ENCODE measurements at regions not wholly inside any gene's neighbourhood (a gene's known extent, or its start where the extent isn't known, plus 50 kb on each side); places are given as distances from the start of the nearest gene placed in this dataset.

DNA sequence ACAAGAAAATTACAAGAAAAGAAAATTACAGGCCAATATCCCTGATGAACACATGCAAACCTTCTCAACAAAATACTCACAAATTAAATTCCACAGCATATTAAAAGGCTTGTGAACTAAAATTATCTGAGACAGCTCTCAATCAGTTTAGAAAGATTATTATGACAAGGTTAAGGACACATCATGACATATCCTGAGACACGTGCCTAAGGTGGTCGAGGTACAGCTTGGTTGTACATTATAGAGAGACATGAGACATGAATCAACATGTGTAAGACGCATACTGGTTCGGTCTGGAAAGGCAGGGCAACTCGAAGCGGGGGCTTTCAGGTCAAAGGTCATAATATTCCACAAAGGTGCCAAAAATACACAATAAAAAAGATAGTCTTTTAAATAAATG is 598.3 kb upstream of the REG3G start:
- Histone ChIP-seq H3K9ac (ENCODE audit: low read depth in 1 of 3, low read length in 3 of 3) (no peak overlapping the region), H3K36me3 (ENCODE audit: control insufficient read depth in 3 of 3, insufficient read depth in 3 of 3, low read length in 3 of 3) (no peaks in the 10 kb centered on the region), H3K9me3 (ENCODE audit: control insufficient read depth in 3 of 3, low read length in 3 of 3) (no peaks in the 10 kb centered on the region), H3K4me3 (ENCODE audit: low read length in 3 of 3) (no peak overlapping the region), H3K4me1 (ENCODE audit: control insufficient read depth in 3 of 3, insufficient read depth in 3 of 3, low read length in 3 of 3) (no peaks in the 10 kb centered on the region), H3K27me3 (ENCODE audit: control insufficient read depth in 3 of 3, insufficient read depth in 3 of 3, low read length in 3 of 3) (no peaks in the 10 kb centered on the region), H3K27ac (ENCODE audit: low read depth, low read length) (no peak overlapping the region)

DNA sequence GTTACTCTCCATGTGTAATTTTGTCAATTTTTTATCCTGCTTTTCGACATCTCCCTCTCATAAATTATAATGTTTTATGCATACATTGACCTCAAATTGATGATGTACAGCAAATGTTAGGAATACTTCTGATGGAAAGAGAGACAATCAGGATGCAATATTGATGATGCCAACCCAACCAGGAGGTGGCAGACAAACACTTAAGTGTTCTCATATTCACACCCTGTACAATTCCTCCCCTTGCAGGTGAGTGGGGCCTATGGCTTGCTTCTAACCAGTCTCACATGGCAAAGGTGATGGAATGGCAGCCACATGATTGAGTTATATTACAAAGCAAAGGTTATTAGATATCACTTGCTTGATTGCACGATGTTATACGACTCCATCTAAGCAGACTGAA is 594.3 kb upstream of the REG3G start:
- no peaks in the 10 kb centered on the region for H3K27me3 ChIP-seq (ENCODE audit: control insufficient read depth in 3 of 3, insufficient read depth in 3 of 3, low read length in 3 of 3)
- H3K27ac ChIP-seq (ENCODE audit: low read depth, low read length): no peak overlapping the region
- H3K9ac ChIP-seq (ENCODE audit: low read depth in 1 of 3, low read length in 3 of 3): no peak overlapping the region
- H3K9me3 ChIP-seq (ENCODE audit: control insufficient read depth in 3 of 3, low read length in 3 of 3): no peaks in the 10 kb centered on the region
- H3K36me3 ChIP-seq (ENCODE audit: control insufficient read depth in 3 of 3, insufficient read depth in 3 of 3, low read length in 3 of 3): no peaks in the 10 kb centered on the region
- H3K4me3 ChIP-seq (ENCODE audit: low read length in 3 of 3): no peak overlapping the region
- H3K4me1 ChIP-seq (ENCODE audit: control insufficient read depth in 3 of 3, insufficient read depth in 3 of 3, low read length in 3 of 3): no peaks in the 10 kb centered on the region

DNA sequence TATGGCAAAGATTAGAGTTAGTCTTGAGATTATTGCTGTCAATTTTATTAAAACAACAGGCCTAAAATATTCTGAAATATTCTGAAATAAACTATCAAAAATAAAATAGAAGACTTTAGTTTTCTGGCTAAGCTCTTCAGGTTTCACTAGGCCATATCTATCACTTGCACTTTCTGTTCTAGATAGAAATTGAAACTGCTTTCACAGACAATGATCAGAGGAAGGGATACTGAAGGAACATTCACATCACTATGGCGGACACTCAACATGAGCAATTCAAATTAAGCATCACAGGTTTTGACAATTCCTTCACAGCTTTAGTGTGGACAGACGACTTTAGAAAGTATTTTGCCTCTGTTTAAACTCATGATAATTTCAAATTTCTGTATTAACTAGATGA is 586.4 kb upstream of the REG3G start:
- H3K9ac ChIP-seq (ENCODE audit: low read depth in 1 of 3, low read length in 3 of 3): no peak overlapping the region
- no peaks in the 10 kb centered on the region for H3K27me3 ChIP-seq (ENCODE audit: control insufficient read depth in 3 of 3, insufficient read depth in 3 of 3, low read length in 3 of 3)
- H3K9me3 ChIP-seq (ENCODE audit: control insufficient read depth in 3 of 3, low read length in 3 of 3): no peaks in the 10 kb centered on the region
- no peak overlapping the region for H3K27ac ChIP-seq (ENCODE audit: low read depth, low read length)
- H3K4me1 ChIP-seq (ENCODE audit: control insufficient read depth in 3 of 3, insufficient read depth in 3 of 3, low read length in 3 of 3): no peaks in the 10 kb centered on the region
- no peaks in the 10 kb centered on the region for H3K36me3 ChIP-seq (ENCODE audit: control insufficient read depth in 3 of 3, insufficient read depth in 3 of 3, low read length in 3 of 3)
- no peak overlapping the region for H3K4me3 ChIP-seq (ENCODE audit: low read length in 3 of 3)

DNA sequence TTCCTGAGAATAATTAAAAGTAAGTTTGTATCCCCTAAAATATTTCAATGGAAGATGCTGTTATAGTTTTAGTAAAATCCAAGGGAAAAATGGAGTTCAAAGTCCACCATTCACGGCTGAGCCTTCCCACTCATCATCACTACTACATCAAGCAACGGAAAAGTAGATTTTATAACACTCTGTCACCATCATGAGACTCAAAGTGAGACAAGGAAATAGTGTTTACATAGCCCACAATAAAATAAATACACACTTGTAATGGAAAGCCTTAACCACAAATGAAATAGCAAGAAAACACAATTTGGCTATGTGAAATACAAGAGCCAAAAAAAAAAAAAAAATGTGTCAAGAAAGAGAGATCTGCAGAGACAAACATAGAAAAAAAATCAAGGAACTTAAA is 569.9 kb upstream of the REG3G start:
- Histone ChIP-seq H3K27ac (ENCODE audit: low read depth, low read length) (no peak overlapping the region), H3K9me3 (ENCODE audit: control insufficient read depth in 3 of 3, low read length in 3 of 3) (no peaks in the 10 kb centered on the region), H3K4me3 (ENCODE audit: low read length in 3 of 3) (no peak overlapping the region), H3K9ac (ENCODE audit: low read depth in 1 of 3, low read length in 3 of 3) (no peak overlapping the region), H3K4me1 (ENCODE audit: control insufficient read depth in 3 of 3, insufficient read depth in 3 of 3, low read length in 3 of 3) (no peaks in the 10 kb centered on the region), H3K36me3 (ENCODE audit: control insufficient read depth in 3 of 3, insufficient read depth in 3 of 3, low read length in 3 of 3) (no peaks in the 10 kb centered on the region), H3K27me3 (ENCODE audit: control insufficient read depth in 3 of 3, insufficient read depth in 3 of 3, low read length in 3 of 3) (no peaks in the 10 kb centered on the region)

DNA sequence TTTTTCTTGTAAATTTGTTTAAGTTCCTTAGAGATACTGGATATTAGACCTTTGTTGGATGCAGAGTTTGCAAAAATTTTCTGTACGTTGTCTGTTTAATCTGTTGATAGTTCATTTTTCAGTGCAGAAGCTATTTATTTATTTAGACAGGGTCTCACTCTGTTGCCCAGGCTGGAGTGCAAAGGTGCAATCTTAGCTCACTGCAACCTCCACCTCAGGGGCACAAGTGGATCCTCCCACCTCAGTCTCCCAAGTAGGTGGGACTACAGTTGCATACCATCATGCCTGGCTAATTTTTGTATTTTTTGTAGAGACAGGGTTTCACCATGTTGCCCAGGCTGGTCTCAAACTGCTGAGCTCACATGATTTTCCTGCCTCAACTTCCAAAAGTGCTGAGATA is 568.2 kb upstream of the REG3G start:
- Histone ChIP-seq H3K27ac (ENCODE audit: low read depth, low read length) (no peak overlapping the region), H3K27me3 (ENCODE audit: control insufficient read depth in 3 of 3, insufficient read depth in 3 of 3, low read length in 3 of 3) (no peaks in the 10 kb centered on the region), H3K9ac (ENCODE audit: low read depth in 1 of 3, low read length in 3 of 3) (no peak overlapping the region), H3K9me3 (ENCODE audit: control insufficient read depth in 3 of 3, low read length in 3 of 3) (no peaks in the 10 kb centered on the region), H3K4me1 (ENCODE audit: control insufficient read depth in 3 of 3, insufficient read depth in 3 of 3, low read length in 3 of 3) (no peaks in the 10 kb centered on the region), H3K4me3 (ENCODE audit: low read length in 3 of 3) (no peak overlapping the region), H3K36me3 (ENCODE audit: control insufficient read depth in 3 of 3, insufficient read depth in 3 of 3, low read length in 3 of 3) (no peaks in the 10 kb centered on the region)

DNA sequence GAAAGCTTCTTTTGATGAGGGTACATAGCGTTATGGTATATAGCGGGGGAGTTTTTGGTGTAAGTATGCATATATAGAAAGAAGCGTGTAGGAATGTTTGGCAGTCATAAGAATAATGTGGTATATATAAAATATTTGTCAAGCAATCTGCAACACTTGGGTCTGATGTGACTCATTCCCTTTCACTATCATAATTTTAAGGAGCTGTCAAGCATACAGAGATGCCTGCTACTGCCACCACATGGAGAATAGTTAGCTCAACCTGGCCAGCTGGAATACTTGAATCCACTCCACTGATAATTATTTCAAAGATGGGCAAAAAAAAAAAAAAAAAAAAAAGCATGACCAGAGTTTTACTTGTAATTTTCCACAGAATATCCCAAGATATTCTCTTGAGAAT is 559.8 kb upstream of the REG3G start:
- H3K9me3 ChIP-seq (ENCODE audit: control insufficient read depth in 3 of 3, low read length in 3 of 3): no peaks in the 10 kb centered on the region
- no peak overlapping the region for H3K4me3 ChIP-seq (ENCODE audit: low read length in 3 of 3)
- H3K36me3 ChIP-seq (ENCODE audit: control insufficient read depth in 3 of 3, insufficient read depth in 3 of 3, low read length in 3 of 3): no peaks in the 10 kb centered on the region
- no peak overlapping the region for H3K27ac ChIP-seq (ENCODE audit: low read depth, low read length)
- no peaks in the 10 kb centered on the region for H3K27me3 ChIP-seq (ENCODE audit: control insufficient read depth in 3 of 3, insufficient read depth in 3 of 3, low read length in 3 of 3)
- H3K4me1 ChIP-seq (ENCODE audit: control insufficient read depth in 3 of 3, insufficient read depth in 3 of 3, low read length in 3 of 3): no peaks in the 10 kb centered on the region
- H3K9ac ChIP-seq (ENCODE audit: low read depth in 1 of 3, low read length in 3 of 3): no peak overlapping the region

DNA sequence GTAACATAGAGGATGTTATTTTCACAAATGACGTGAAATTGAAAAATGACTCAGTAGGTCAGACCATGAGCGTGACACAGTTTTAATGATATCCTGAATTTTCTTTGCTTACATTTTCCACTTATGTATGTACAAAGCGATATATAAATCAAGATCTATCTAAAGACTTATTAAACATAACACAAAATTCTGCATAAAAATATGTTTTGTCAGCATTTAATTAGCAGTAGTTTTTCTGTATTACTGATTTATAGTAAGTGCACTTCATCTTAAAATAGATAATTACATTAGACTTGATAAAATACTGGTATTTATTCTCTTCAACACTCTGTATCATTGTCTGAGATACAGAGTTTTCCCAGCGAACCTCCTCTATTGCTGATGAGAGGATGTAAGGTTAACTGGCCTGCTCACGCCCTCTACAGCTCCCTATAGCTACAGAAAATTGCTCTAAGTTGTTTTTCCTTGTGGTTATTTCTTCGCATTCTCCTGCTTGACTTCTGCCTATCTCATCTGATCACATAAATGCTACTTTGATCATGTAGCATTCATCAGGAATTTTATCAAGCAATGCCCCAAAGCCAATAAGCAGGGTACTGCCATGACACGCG is 548.8 kb upstream of the REG3G start:
- no peaks in the 10 kb centered on the region for H3K4me1 ChIP-seq (ENCODE audit: control insufficient read depth in 3 of 3, insufficient read depth in 3 of 3, low read length in 3 of 3)
- H3K36me3 ChIP-seq (ENCODE audit: control insufficient read depth in 3 of 3, insufficient read depth in 3 of 3, low read length in 3 of 3): no peaks in the 10 kb centered on the region
- no peaks in the 10 kb centered on the region for H3K27me3 ChIP-seq (ENCODE audit: control insufficient read depth in 3 of 3, insufficient read depth in 3 of 3, low read length in 3 of 3)
- H3K4me3 ChIP-seq (ENCODE audit: low read length in 3 of 3): no peak overlapping the region
- H3K9me3 ChIP-seq (ENCODE audit: control insufficient read depth in 3 of 3, low read length in 3 of 3): no peaks in the 10 kb centered on the region
- H3K9ac ChIP-seq (ENCODE audit: low read depth in 1 of 3, low read length in 3 of 3): no peak overlapping the region
- H3K27ac ChIP-seq (ENCODE audit: low read depth, low read length): no peak overlapping the region

DNA sequence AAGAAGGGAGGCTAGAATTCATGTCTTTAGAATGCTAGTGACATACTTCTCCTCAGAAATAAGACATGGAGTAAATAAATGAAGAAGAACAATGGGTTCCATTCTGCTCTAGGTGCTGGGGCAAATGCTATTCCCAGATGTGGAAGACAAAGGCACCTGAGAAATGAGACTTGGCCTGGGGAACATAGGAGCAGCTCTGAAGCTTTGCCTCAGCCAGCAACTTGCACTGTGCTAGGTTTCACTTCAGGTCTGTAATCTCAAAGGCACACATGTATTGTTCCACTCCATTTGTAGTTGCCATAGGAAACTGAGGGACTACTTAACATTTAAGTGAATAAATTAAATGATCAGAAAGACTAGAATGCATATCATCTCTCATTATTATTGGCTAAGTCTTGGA is 538.9 kb upstream of the REG3G start:
- no peaks in the 10 kb centered on the region for H3K4me1 ChIP-seq (ENCODE audit: control insufficient read depth in 3 of 3, insufficient read depth in 3 of 3, low read length in 3 of 3)
- H3K27me3 ChIP-seq (ENCODE audit: control insufficient read depth in 3 of 3, insufficient read depth in 3 of 3, low read length in 3 of 3): no peaks in the 10 kb centered on the region
- H3K27ac ChIP-seq (ENCODE audit: low read depth, low read length): no peak overlapping the region
- H3K4me3 ChIP-seq (ENCODE audit: low read length in 3 of 3): no peak overlapping the region
- no peaks in the 10 kb centered on the region for H3K9me3 ChIP-seq (ENCODE audit: control insufficient read depth in 3 of 3, low read length in 3 of 3)
- no peaks in the 10 kb centered on the region for H3K36me3 ChIP-seq (ENCODE audit: control insufficient read depth in 3 of 3, insufficient read depth in 3 of 3, low read length in 3 of 3)
- no peak overlapping the region for H3K9ac ChIP-seq (ENCODE audit: low read depth in 1 of 3, low read length in 3 of 3)

DNA sequence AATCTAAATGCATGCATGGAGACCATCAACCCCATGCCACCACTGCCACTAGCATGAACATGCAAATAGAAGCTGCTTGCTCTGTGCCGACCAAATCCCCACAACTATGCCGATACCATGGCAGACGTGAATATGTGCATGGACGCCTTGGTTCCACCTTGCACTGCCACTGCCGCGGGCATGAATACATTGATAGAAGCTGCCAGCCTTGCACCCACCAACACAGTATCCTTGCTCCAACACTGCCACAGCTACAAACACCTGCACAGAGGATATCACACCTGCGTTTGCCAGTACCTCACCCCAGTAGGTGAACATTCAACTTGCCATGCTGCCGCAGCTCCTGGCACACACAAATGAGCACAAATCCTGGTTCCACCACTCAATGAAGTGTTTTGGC is 527.4 kb upstream of the REG3G start:
- no peaks in the 10 kb centered on the region for H3K27me3 ChIP-seq (ENCODE audit: control insufficient read depth in 3 of 3, insufficient read depth in 3 of 3, low read length in 3 of 3)
- H3K9ac ChIP-seq (ENCODE audit: low read depth in 1 of 3, low read length in 3 of 3): no peak overlapping the region
- no peaks in the 10 kb centered on the region for H3K4me1 ChIP-seq (ENCODE audit: control insufficient read depth in 3 of 3, insufficient read depth in 3 of 3, low read length in 3 of 3)
- H3K36me3 ChIP-seq (ENCODE audit: control insufficient read depth in 3 of 3, insufficient read depth in 3 of 3, low read length in 3 of 3): no peaks in the 10 kb centered on the region
- H3K4me3 ChIP-seq (ENCODE audit: low read length in 3 of 3): no peak overlapping the region
- H3K9me3 ChIP-seq (ENCODE audit: control insufficient read depth in 3 of 3, low read length in 3 of 3): peaks cover 0 to 2% (median 0%) of the 10 kb centered on the region in 3 donors
- H3K27ac ChIP-seq (ENCODE audit: low read depth, low read length): no peak overlapping the region

DNA sequence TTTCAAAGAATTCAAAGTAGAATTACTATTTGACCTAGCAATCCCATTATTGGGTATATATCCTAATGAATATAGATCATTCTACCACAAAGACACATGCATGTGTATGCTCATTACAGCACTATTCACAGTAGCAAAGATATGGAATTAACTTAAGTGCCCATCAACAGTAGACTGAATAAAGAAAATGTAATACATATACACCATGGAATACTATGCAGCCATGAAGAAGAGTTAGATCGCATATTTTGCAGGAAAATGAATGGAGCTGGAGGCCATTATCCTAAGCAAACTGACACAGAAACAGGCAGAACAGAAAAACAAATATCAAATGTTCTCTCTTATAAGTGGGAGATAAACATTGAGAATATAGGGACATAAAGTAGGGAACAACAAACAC is 519.2 kb upstream of the REG3G start:
- H3K36me3 ChIP-seq (ENCODE audit: control insufficient read depth in 3 of 3, insufficient read depth in 3 of 3, low read length in 3 of 3): no peaks in the 10 kb centered on the region
- H3K27me3 ChIP-seq (ENCODE audit: control insufficient read depth in 3 of 3, insufficient read depth in 3 of 3, low read length in 3 of 3): no peaks in the 10 kb centered on the region
- no peaks in the 10 kb centered on the region for H3K4me1 ChIP-seq (ENCODE audit: control insufficient read depth in 3 of 3, insufficient read depth in 3 of 3, low read length in 3 of 3)
- H3K27ac ChIP-seq (ENCODE audit: low read depth, low read length): no peak overlapping the region
- H3K4me3 ChIP-seq (ENCODE audit: low read length in 3 of 3): no peak overlapping the region
- peaks cover 0 to 4% (median 2%) of the 10 kb centered on the region in 3 donors for H3K9me3 ChIP-seq (ENCODE audit: control insufficient read depth in 3 of 3, low read length in 3 of 3)
- H3K9ac ChIP-seq (ENCODE audit: low read depth in 1 of 3, low read length in 3 of 3): no peak overlapping the region

DNA sequence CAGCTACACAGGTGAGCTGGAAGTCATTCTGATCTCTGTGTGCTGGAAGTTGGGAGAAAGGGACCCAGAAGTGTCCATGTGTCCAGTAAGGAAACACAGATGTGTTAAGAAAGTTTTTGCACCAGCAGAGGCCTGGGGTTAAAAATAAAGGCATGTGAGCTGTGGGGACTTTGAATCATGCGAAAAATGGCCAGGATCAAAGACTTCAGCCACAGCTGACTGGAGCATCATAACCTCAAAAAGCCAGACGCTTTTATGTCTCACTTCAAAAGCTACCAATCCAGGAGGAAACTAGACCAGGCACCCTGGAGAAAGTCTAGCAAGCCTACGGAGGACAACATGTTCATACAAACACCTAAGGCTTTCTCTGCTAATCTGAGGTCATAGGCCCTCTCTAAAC is 503.6 kb upstream of the REG3G start:
- Histone ChIP-seq H3K27ac (ENCODE audit: low read depth, low read length) (no peak overlapping the region), H3K36me3 (ENCODE audit: control insufficient read depth in 3 of 3, insufficient read depth in 3 of 3, low read length in 3 of 3) (no peaks in the 10 kb centered on the region), H3K9ac (ENCODE audit: low read depth in 1 of 3, low read length in 3 of 3) (no peak overlapping the region), H3K27me3 (ENCODE audit: control insufficient read depth in 3 of 3, insufficient read depth in 3 of 3, low read length in 3 of 3) (no peaks in the 10 kb centered on the region), H3K4me1 (ENCODE audit: control insufficient read depth in 3 of 3, insufficient read depth in 3 of 3, low read length in 3 of 3) (no peaks in the 10 kb centered on the region), H3K4me3 (ENCODE audit: low read length in 3 of 3) (no peak overlapping the region), H3K9me3 (ENCODE audit: control insufficient read depth in 3 of 3, low read length in 3 of 3) (no peaks in the 10 kb centered on the region)
